ENCODE measurements at regions not wholly inside any gene's neighbourhood (a gene's known extent, or its start where the extent isn't known, plus 50 kb on each side); places are given as distances from the start of the nearest gene placed in this dataset.
"Not testable (repeated sequence)": the region's sequence is repeated elsewhere in the genome, so short reads cannot be mapped to it uniquely, and the experiment has no call there.

DNA sequence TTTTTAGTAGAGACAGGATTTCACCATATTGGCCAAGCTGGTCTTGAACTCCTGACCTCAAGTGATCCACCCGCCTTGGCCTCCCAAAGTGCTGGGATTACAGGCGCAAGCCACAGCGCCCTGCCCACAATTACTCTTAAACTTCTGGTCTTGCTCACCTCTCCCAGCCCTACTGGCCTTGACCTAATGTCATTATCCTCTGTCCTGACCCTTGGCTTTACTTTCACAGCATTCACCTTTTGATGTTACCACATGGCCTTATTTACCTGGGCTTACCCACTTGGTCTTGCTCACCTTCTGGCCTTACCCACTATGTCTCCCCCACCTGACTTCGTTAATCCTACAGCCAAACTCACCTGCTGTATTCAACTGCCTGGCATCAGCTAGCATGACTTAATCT, 105.9 kb downstream of the IL12A start:
- ChIA-PET POLR2A (no interaction called here), CTCF (no interaction called here)

GRCh38 chr3:160097478-160097877, 108.8 kb downstream of the IL12A start:
- ChIA-PET CTCF (no interaction called here), POLR2A (no interaction called here)

DNA sequence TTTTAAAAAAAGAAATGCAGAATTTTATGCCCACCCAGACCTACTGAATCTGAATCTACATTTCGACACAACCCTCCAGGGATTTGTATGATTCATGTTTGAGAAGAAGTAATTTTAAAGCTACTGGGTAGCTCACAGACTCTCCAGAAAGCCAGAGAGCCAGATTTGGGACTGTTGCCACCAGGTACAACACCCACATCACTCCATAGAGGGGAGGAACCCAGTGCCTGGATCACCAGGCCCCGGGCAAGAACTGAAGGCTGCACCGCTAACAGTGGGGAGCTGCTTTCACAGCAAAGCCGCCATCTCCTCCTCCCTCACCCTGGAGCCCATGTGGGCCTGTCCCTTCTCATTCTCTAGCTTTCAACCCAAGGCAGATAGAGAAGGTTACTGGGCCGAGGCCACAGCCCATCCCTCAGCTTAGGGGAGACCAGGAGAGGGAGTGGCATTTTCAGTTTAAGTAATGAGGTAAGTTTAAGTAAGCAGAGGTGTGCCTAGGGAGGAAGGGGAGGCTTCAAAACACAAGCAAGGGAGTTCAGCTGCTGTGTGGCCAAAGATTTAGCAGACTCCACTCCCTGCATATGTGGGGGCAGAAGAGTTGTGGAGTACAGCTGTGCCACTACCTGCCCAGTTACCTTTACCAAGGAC, 109.8 kb downstream of the IL12A start:
- POLR2A ChIA-PET, result no interaction called here
- CTCF ChIA-PET, result no interaction called here

- ChIA-PET CTCF (no interaction called here), POLR2A (no interaction called here)
Observed at GRCh38 chr3:160098926-160099626, 110.4 kb downstream of the IL12A start.

DNA sequence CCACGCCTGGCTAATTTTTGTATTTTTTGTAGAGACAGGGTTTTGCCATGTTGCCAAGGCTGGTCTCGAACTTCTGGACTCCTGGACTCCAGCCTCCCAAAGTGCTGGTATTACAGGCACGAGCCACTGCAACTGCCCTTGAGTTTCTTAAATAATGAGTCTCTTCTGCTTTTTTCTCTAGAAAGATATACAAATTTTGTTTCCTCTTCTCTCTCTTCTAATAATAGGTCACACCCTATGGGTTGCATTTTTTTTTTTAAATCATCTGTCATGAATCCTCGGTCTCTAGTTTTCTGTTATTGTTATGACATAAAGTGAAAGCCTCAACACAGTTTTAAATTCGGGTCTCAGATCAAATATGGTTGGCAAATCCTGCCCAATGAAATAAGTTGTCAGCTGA, 111.2 kb downstream of the IL12A start:
- POLR2A ChIA-PET, result no interaction called here
- CTCF ChIA-PET, result no interaction called here

- POLR2A ChIA-PET, result no interaction called here
- CTCF ChIA-PET, result no interaction called here
Observed at GRCh38 chr3:160100610-160101009, 112.0 kb downstream of the IL12A start.

DNA sequence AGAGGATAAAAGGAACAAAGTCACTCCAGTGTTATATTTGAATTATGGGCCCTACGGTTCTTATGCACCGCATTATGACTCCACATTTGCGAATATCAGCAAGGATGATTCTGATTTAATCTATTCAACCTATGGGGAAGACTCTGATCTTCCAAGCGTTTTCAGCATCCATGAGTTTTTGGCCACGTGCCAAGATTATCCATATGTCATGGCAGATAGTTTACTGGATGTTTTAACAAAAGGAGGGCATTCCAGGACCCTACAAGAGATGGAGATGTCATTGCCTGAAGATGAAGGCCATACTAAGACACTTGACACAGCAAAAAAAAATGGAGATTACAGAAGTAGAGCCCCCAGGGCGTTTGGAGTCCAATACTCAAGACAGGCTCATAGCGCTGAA, 113.4 kb downstream of the IL12A start:
- POLR2A ChIA-PET, CTCF ChIA-PET: not testable (repeated sequence)

GRCh38 chr3:160103397-160103796, 114.8 kb downstream of the IL12A start:
- ChIA-PET POLR2A (no interaction called here), CTCF (no interaction called here)

- CTCF ChIA-PET, result no interaction called here
- POLR2A ChIA-PET, result no interaction called here
Observed at GRCh38 chr3:160105907-160106584, 117.4 kb downstream of the IL12A start.

- ChIA-PET CTCF (no interaction called here), POLR2A (no interaction called here)
Observed at GRCh38 chr3:160106905-160107861, 118.0 kb upstream of the C3orf80 start.

- POLR2A ChIA-PET, result no interaction called here
Observed at GRCh38 chr3:160108362-160108761, 116.9 kb upstream of the C3orf80 start.

GRCh38 chr3:160112481-160112880, 112.7 kb upstream of the C3orf80 start:
- CTCF ChIA-PET, result no interaction called here
- POLR2A ChIA-PET, result no interaction called here

More at GRCh38 chr3:160108362-160108761, 116.9 kb upstream of the C3orf80 start:
- CTCF ChIA-PET, result no interaction called here

- ChIA-PET POLR2A (no interaction called here), CTCF (no interaction called here)
Observed at GRCh38 chr3:160112996-160113395, 112.2 kb upstream of the C3orf80 start.

GRCh38 chr3:160114355-160114995, 110.7 kb upstream of the C3orf80 start:
- ChIA-PET POLR2A (no interaction called here), CTCF (no interaction called here)

DNA sequence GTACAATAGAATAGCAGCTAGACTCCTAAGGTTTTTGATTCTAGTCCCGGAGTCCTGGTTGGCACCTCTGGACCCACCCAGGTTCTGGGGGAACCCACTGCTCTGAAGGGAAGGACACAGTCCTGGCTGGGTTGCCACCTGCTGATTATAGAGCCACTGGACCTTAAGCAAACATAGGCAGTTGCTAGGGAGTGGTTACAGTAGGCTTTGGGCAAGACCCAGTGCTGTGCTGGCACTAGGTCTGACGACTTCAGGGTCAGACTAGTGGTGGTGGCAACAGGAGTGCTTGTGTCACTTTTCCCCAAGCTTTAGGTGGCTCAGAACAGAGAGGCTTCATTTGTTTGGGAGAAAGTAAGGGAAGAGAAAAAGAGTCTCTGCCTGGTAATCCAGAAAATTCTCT, 109.8 kb upstream of the C3orf80 start:
- POLR2A ChIA-PET, result no interaction called here
- CTCF ChIA-PET, result no interaction called here

GRCh38 chr3:160124224-160124623, 101.0 kb upstream of the C3orf80 start:
- ChIA-PET POLR2A (no interaction called here), CTCF (no interaction called here)

DNA sequence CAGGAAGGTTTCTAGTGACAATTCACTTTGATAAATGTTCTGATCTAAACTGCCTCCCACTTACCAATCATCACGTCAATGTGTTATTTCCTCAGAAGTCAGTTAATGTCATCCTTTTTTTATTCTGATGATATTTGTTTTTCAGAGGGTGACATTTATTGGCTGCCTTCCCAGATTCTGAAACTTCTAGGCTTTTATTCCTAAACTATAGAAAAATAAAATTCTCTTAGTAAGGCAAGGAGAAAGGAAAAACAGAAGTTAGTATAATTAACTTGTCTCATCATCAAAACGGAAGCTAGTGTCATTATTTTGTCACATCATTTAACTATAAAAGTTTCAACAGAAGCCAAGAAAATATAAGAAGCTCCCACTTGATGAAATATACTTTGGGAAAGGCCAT, 100.0 kb upstream of the C3orf80 start:
- POLR2A ChIA-PET, result no interaction called here
- CTCF ChIA-PET, result no interaction called here

DNA sequence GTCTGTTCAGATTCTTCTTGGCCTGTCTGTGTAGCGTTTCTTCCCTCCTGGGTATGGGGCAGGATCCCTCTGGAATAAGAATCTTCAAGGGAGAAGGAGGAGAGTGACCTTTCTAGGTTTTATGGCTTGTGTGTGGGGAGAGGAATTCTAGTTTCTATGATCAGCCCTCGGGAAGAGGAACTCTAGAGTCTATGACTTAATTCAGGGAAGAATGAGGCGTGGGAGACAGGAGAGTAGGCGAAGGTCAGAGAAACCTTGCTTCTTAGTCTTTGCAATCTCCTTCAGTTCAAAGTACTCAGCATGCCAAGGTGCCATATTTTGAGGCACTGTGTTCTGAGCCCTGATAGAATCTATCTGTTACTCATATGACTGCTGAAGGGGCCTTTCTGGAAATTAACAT, 99.2 kb upstream of the C3orf80 start:
- POLR2A ChIA-PET, result no interaction called here
- CTCF ChIA-PET, result no interaction called here

GRCh38 chr3:160126761-160127160, 98.5 kb upstream of the C3orf80 start:
- POLR2A ChIA-PET, result no interaction called here
- CTCF ChIA-PET, result no interaction called here

GRCh38 chr3:160127308-160127707, 97.9 kb upstream of the C3orf80 start:
- ChIA-PET CTCF (no interaction called here), POLR2A (no interaction called here)
